ENCODE measurements at regions not wholly inside any gene's neighbourhood (a gene's known extent, or its start where the extent isn't known, plus 50 kb on each side); places are given as distances from the start of the nearest gene placed in this dataset.
A peak's percentile ranks its signal among the peaks of the same experiment; 100 is the strongest.

GRCh38 chr5:37900692-37901091 lies 60.9 kb upstream of the GDNF start:
- peak; percentile 3 for DNase-seq

- DNase-seq = no peak
Observed at GRCh38 chr5:37899037-37899436, 59.2 kb upstream of the GDNF start.

- DNase-seq = no peak
Observed at GRCh38 chr5:37896159-37896558, 56.3 kb upstream of the GDNF start.

GRCh38 chr5:37893434-37894134 lies 53.7 kb upstream of the GDNF start:
- DNase-seq = no peak

GRCh38 chr5:37892586-37892985 lies 52.7 kb upstream of the GDNF start:
- no peak for DNase-seq

GRCh38 chr5:37891832-37892231 lies 52.0 kb upstream of the GDNF start:
- DNase-seq = no peak

GRCh38 chr5:37889612-37890317 lies 49.9 kb upstream of the GDNF start:
- no peak for DNase-seq
